ENCODE measurements at regions not wholly inside any gene's neighbourhood (a gene's known extent, or its start where the extent isn't known, plus 50 kb on each side); places are given as distances from the start of the nearest gene placed in this dataset.

DNA sequence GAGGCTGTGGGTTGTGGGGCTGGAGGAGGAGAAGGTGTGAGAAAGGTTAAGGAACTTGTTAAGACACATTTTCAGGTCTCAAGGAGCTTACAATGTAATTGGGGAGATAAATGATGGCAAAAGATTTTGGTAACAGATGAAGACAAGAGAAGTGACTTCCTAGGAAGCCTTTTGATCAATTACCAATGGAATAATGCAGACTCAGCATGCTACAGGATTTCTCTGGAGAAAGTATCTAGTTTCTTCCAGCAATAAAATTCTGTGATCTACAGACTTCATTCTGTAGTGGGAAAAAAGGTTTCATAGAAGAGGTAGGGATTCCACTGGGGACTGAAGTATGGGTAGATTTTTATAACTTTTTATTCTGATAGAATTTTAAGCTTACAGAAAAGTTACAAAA, 184.2 kb upstream of the RHOBTB1 start:
- TF ChIP-seq POLR2A (IDR thresholded peaks at IDR 0.05) (no peak), CTCF (IDR thresholded peaks at IDR 0.05) (no peak), POLR2AphosphoS5 (IDR thresholded peaks at IDR 0.05) (no peak), EP300 (IDR thresholded peaks at IDR 0.05) (no peak)
